NCI-H446 (cell line): ENCODE measurements at regions not wholly inside any gene's neighbourhood (a gene's known extent, or its start where the extent isn't known, plus 50 kb on each side); places are given as distances from the start of the nearest gene placed in this dataset.

Experiments
- DNase-seq, 2 experiments: peaks; one replicate each; lab custom pipeline; 2025; lab: John Stamatoyannopoulos, UW

- no peak for DNase-seq
Measured at GRCh38 chr1:2916706-2917105, 104.6 kb upstream of the ACTRT2 start.

- no peak for DNase-seq
Measured at GRCh38 chr1:2917284-2917683, 104.0 kb upstream of the ACTRT2 start.

DNA sequence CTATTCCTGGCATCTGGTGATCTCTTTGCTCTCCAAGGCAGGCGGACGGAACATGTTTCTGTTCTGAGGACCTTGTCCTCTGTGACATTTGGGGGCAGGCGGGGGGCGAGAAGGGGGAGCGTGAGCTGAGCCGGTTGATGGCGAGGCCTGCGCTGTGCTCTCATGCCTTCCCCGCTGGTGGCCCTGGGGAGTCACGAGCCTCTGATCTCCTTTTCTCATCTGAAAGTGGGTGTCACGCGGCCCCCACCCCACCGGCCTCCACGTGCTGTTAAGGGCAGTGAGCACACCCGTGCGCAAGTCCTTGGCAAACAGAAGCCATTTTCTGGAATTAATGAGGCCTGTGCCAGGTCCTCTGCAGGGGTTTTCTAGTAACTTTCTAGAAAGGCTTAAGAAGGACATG lies 102.8 kb upstream of the ACTRT2 start:
- DNase-seq = no peak

- no peak for DNase-seq
Measured at GRCh38 chr1:2919841-2920240, 101.4 kb upstream of the ACTRT2 start.

DNA sequence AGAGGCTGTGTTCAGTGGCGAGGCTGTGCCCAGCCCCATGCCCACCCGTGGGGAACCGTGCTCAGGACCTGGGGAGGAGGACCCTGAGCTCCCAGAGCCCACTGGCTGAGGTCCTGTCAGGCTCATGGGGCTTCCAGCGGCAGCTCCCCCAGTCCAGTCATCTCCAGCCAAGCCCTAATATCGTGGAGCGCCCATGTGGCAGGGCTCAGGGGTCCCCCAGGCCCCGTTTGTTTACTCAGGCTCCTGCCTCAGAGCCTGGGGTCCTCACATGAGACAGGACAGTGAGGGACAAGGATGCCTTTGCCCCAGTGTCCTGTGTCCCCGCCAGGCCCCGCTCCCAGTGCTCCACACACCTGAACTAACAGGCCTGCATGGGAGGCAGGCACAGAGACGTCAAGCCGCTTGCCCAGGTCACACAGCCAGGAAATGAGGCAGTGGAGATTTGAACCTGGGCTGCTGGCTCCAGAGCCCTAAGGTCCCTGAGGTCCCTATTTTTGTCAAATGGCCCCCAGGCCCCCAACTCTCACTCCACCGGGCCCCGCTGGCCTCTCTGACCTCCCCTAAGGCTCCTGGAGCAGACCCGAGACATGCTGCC lies 100.7 kb upstream of the ACTRT2 start:
- no peak for DNase-seq

DNA sequence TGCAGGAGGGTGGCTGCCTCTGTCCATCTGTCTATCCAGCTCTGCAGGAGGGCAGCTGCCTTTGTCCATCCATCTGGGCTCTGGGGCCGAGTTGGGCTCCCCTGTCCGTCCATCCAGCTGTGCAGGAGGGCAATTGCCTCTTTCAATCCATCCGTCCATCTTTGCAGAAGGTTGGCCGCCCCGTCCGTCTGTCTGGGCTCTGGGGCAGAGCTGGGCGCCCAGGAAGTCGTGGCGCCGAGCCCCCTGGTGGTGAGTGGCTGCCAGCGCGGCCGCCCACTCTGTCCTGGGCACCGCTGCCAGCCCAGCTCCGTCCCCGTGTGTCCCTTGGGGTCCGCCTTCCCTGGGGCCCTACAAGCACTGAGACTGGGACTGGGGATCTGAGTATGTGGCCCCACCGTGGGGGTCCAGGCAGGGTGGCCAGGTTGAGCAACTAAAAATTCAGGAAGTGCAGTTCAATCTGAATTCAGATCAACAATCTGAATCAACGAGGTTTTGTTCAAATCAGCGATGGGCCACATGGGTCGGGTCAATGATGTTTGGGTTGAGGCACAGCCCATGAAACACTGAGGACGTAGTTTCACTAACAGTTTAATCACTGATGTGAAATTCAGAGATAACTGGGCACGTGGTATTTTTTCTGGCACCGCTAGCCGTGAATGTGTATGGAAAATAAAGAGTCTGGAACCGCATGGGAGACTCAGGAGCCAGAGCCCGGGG lies 99.1 kb upstream of the ACTRT2 start:
- DNase-seq = peak in 1 of 2 experiments; percentile 14

DNA sequence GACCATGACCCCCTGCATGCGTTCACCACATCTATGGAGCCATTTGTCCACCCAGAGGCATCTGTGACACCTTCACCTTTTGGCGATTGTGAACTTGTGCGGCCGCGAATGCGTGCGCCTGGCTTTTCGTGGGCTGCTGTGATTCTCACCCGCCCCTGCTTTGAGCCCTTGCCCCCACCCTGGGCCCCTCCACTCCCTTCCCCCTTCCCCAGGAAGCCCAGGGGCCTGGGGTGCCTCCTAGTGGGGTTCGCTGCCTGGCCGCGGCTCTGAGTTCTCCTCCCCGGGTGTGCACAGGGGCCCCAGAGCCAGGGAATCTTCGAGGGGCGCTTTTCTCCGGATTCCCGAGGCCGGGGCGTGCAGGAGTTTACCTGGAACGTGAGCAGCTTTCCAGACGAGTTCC lies 97.9 kb upstream of the ACTRT2 start:
- DNase-seq = no peak

- no peak for DNase-seq
Measured at GRCh38 chr1:2925291-2925690, 96.0 kb upstream of the ACTRT2 start.

DNA sequence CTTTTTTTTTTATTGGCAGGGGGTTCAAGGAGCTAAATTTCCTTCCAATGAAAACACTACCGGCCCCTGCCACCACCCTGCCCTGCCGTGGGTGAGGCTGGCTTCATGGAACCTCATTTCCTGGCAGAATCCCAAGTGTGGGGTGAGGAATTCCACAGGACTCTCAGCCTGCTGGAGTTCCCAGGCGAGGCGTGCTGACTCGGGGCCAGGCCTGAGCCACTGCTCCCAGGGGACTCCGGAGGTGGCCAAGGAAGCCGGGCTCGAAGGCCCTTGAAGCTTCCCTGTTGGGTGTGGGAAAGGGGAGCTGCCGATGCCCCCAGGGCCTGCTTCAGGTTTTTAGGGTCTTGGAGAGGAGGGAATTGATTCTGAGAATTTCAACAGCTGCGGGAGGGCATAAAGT lies 95.3 kb upstream of the ACTRT2 start:
- no peak for DNase-seq

GRCh38 chr1:2926447-2927055 lies 94.7 kb upstream of the ACTRT2 start:
- no peak for DNase-seq

DNA sequence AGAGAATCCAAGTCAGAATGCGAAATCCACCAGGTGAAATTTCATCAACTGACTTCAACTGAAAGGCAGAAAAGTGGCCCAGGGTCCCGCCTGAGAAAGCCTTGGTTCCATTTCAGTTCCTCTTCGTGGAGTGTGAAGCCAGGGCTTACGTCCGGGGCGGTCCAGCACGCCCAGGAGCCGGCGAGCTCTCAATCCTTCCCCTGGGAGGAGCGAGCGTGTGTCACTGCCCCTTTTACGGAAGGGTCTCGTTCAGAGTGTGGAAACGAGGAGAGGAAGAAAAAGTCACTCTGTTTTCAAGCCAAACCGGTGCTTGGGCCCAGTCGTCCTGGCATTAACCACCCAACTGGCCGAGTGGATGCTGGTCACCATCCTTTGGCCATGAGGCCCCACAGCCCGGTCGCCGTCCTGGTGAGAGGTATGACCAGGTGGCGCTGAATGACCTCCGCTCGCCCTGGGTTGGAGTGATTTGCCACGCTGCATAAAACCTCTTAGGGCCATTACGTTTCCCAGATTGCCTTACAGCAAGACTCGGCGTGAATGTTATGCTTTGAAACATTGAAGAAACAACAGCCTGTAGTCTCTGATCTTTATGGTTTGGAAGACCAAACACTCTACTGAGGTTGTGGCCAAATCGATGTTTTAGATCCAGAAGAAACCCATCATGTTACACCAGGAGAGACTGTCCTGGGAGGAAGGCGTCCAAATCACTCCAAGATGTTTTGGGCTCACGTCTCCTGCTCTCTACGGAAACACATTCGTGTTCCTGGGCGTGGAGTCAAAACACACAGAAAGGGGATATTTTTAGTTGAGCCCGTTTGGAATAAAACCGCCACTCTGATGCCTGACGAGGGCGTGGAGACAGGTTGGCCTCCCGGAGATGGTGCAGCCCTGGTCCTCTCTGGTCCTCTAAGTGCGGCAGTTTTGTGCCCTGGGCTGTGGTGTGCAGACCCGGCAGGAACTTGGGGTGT lies 93.6 kb upstream of the ACTRT2 start:
- DNase-seq = no peak

GRCh38 chr1:2928366-2929325 lies 92.6 kb upstream of the ACTRT2 start:
- DNase-seq = no peak

GRCh38 chr1:2929335-2929734 lies 91.9 kb upstream of the ACTRT2 start:
- no peak for DNase-seq

GRCh38 chr1:2930016-2930815 lies 91.1 kb upstream of the ACTRT2 start:
- no peak for DNase-seq

- no peak for DNase-seq
Measured at GRCh38 chr1:2930913-2931723, 90.1 kb upstream of the ACTRT2 start.

GRCh38 chr1:2931724-2932401 lies 89.4 kb upstream of the ACTRT2 start:
- no peak for DNase-seq

- no peak for DNase-seq
Measured at GRCh38 chr1:2932671-2933350, 88.5 kb upstream of the ACTRT2 start.

DNA sequence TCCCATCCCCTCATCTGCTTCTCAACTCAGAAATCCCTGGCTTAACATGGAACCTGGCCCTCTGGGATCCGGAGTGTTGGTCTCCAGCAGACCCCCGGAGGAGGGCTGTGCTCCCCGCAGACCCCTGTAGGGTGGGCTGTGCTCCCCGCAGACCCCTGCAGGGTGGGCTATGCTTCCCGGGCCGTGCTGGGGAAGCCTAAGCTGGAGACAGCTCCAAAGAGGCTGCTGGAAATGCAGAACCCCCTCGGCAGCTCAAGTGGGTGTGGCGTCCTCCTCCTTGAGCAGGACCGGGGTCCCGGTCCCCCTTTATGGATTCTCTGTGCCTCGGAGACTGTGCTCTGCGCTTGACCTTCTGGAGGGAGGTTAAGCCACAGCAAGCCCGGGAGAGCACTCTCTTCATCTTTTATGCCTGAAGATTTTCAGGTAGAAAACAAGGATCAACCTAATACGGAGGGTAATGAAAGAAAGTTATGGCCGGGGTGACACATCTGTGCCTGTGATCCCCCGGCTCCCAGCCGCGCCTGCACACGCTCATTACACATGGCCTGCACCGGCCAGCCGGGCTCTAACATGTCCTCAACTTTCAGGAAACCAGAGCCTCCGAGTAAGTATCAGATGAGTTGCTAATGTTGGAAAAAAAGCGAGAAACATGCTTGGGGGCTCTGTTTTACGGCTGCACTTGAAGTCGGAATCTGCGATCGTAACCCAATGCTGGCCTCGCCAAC lies 87.7 kb upstream of the ACTRT2 start:
- DNase-seq = no peak
